SK-N-SH (cell line): ENCODE measurements at regions not wholly inside any gene's neighbourhood (a gene's known extent, or its start where the extent isn't known, plus 50 kb on each side); places are given as distances from the start of the nearest gene placed in this dataset.

ENCODE experiments used
- CTCF ChIA-PET: fragments of 300-600, 350-600 bp; formaldehyde crosslinking; extraction: SDS; loops from one replicate; lab custom pipeline; 2021; lab: Yijun Ruan, JAX
- POLR2A ChIA-PET: fragments of 350-600 bp; sonication (Branson Sonifier 250); formaldehyde crosslinking; extraction: SDS; loops from one replicate; lab custom pipeline; 2020; ENCODE audit warnings: antibody characterized with exemption, inconsistent platforms; lab: Yijun Ruan, JAX
- DNase-seq: peaks from one replicate; pipeline ENCODE4 v3.0.0; 2012
- H2AFZ ChIP-seq: fragments of 200-600 bp; sonication (generic); 2 replicates; pipeline ENCODE4 v1.8.1; 2016; ENCODE audit warnings: antibody characterized with exemption, mild to moderate bottlenecking, low read depth
- H3F3A ChIP-seq: fragments of 200-600 bp; sonication (generic); replicated peaks from 2 replicates; pipeline ENCODE3; 2016; ENCODE audit warnings: antibody characterized with exemption, mild to moderate bottlenecking; ENCODE audit not compliant: insufficient read depth
- H3K27ac ChIP-seq, 2 experiments: fragments of 200-500 bp in 1 of 2; fragments of 200-600 bp in 1 of 2; sonication (Bioruptor generic) in 1 of 2; sonication (generic), shearing (Covaris generic) in 1 of 2; 2 replicates each; pipeline versions ENCODE4 v1.5.1 to v1.6.1; 2014 to 2016; ENCODE audit warnings: low read depth in 2 of 2, inconsistent platforms in 1 of 2, low read length in 1 of 2, mild to moderate bottlenecking in 1 of 2, mixed read lengths in 1 of 2
- H3K27me3 ChIP-seq: fragments of 200-600 bp; sonication (generic), shearing (Covaris generic); 2 replicates; pipeline ENCODE4 v1.6.1; 2016; ENCODE audit warnings: mixed run types; ENCODE audit not compliant: insufficient read depth
- H3K36me3 ChIP-seq, 2 experiments: fragments of 200-500 bp in 1 of 2; fragments of 200-600 bp in 1 of 2; sonication (Bioruptor generic) in 1 of 2; sonication (generic) in 1 of 2; replicated peaks in 1 of 2; 2 replicates each; pipeline versions ENCODE3 to v1.5.1; 2014 to 2016; ENCODE audit warnings: low read length in 1 of 2, mild to moderate bottlenecking in 1 of 2; ENCODE audit not compliant: insufficient read depth in 2 of 2, control insufficient read depth in 1 of 2
- H3K4me1 ChIP-seq, 2 experiments: fragments of 200-500 bp in 1 of 2; fragments of 200-600 bp in 1 of 2; sonication (Bioruptor generic) in 1 of 2; sonication (generic), shearing (Covaris generic) in 1 of 2; 2 replicates each; pipeline versions ENCODE4 v1.5.1 to v1.6.1; 2014 to 2016; ENCODE audit warnings: low read depth in 1 of 2, low read length in 1 of 2, mixed run types in 1 of 2; ENCODE audit not compliant: insufficient read depth in 2 of 2, control insufficient read depth in 1 of 2
- H3K4me2 ChIP-seq: fragments of 200-600 bp; sonication (generic), shearing (Covaris generic); 2 replicates; pipeline ENCODE4 v1.6.1; 2017; ENCODE audit warnings: mixed run types
- H3K4me3 ChIP-seq, 2 experiments: fragments of 200-500 bp in 1 of 2; fragments of 200-600 bp in 1 of 2; sonication (Bioruptor generic) in 1 of 2; sonication (generic), shearing (Covaris generic) in 1 of 2; 2 replicates each; pipeline versions ENCODE4 v1.5.1 to v1.8.1; 2014 to 2016; ENCODE audit warnings: low read depth in 2 of 2, inconsistent platforms in 1 of 2, low read length in 1 of 2, mild to moderate bottlenecking in 1 of 2, mixed read lengths in 1 of 2, moderate library complexity in 1 of 2
- H3K79me2 ChIP-seq: fragments of 200-600 bp; sonication (generic); 2 replicates; pipeline ENCODE4 v1.8.1; 2017; ENCODE audit warnings: mild to moderate bottlenecking; ENCODE audit not compliant: insufficient read depth
- H3K9ac ChIP-seq: fragments of 200-600 bp; sonication (generic); 2 replicates; pipeline ENCODE4 v1.6.1; 2017; ENCODE audit warnings: mixed run types
- H3K9me2 ChIP-seq: fragments of 200-600 bp; sonication (generic); 2 replicates; pipeline ENCODE4 v1.6.1; 2017; ENCODE audit warnings: mixed run types
- H3K9me3 ChIP-seq: fragments of 200-600 bp; sonication (generic); 2 replicates; pipeline ENCODE4 v1.6.1; 2017; ENCODE audit warnings: mixed run types, mild to moderate bottlenecking, moderate library complexity
- H4K20me1 ChIP-seq: fragments of 200-600 bp; sonication (generic); 2 replicates; pipeline ENCODE4 v1.6.1; 2017; ENCODE audit warnings: mild to moderate bottlenecking, mixed run types; ENCODE audit not compliant: insufficient read depth
- ELF1 ChIP-seq: IDR thresholded peaks from 2 replicates; pipeline ENCODE4 v1.4.0; 2012
- EP300 ChIP-seq, 2 experiments: IDR thresholded peaks; 2 replicates each; pipeline versions ENCODE4 v1.4.0 to v1.6.1; 2012; ENCODE audit warnings: borderline replicate concordance in 1 of 2, low read depth in 1 of 2, low read length in 1 of 2
- FOXJ3 ChIP-seq: sonication (generic); formaldehyde crosslinking; IDR thresholded peaks from 2 replicates; pipeline ENCODE4 v1.5.1; 2020; ENCODE audit warnings: mild to moderate bottlenecking, missing genetic modification reagents
- GATA2 ChIP-seq: sonication (generic); formaldehyde crosslinking; IDR thresholded peaks from 2 replicates; pipeline ENCODE4 v1.5.0; 2020; ENCODE audit warnings: mild to moderate bottlenecking, missing genetic modification reagents
- MAX ChIP-seq: IDR thresholded peaks from 2 replicates; pipeline ENCODE4 v1.4.0; 2012; ENCODE audit warnings: low read depth
- REST ChIP-seq: IDR thresholded peaks from 2 replicates; pipeline ENCODE4 v1.6.1; 2012; ENCODE audit warnings: mild to moderate bottlenecking, low read depth, low read length, moderate library complexity
- RFX5 ChIP-seq: IDR thresholded peaks from 2 replicates; pipeline ENCODE4 v1.6.1; 2012; ENCODE audit warnings: mild to moderate bottlenecking, improper control_type of control experiment, low read length
- SIN3A ChIP-seq: IDR thresholded peaks from 2 replicates; pipeline ENCODE4 v1.6.1; 2012; ENCODE audit warnings: low read depth, mild to moderate bottlenecking, low read length, moderate library complexity, borderline replicate concordance
- TEAD4 ChIP-seq: IDR thresholded peaks from 2 replicates; pipeline ENCODE4 v1.4.0; 2012; ENCODE audit warnings: mild to moderate bottlenecking, borderline replicate concordance; ENCODE audit not compliant: insufficient read depth
- YY1 ChIP-seq: IDR thresholded peaks from 2 replicates; pipeline ENCODE4 v1.4.0; 2012; ENCODE audit warnings: low read depth, mild to moderate bottlenecking
- ZBTB33 ChIP-seq: IDR thresholded peaks from 2 replicates; pipeline ENCODE4 v1.4.0; 2012; ENCODE audit warnings: low read depth, borderline replicate concordance
- WGBS: methylation state at CpG from one replicate; pipeline ENCODE4 v1.1.6; 2017; ENCODE audit warnings: low lambda C conversion rate; 5-methylcytosine and 5-hydroxymethylcytosine counted together

- no peak for TF ChIP-seq ZBTB33
- TF ChIP-seq TEAD4: no peak
- no peak for TF ChIP-seq EP300 (IDR thresholded peaks at IDR 0.05; ENCODE audit: borderline replicate concordance in 1 of 2, low read depth in 1 of 2, low read length in 1 of 2)
- TF ChIP-seq REST: no peak
- no peak for TF ChIP-seq ELF1
- TF ChIP-seq RFX5: no peak
- no peak for TF ChIP-seq SIN3A
- no peak for TF ChIP-seq MAX
- no peak for TF ChIP-seq YY1
- no peak for TF ChIP-seq GATA2 (CRISPR knock-in tag)
- Histone ChIP-seq H3K9me2 (no peaks in the 10 kb centered on the region), H3K4me1 (no peaks in the 10 kb centered on the region), H3K4me3 (no peak overlapping the region), H3K9ac (no peak overlapping the region), H2AFZ (no peak overlapping the region), H4K20me1 (no peaks in the 10 kb centered on the region), H3K27me3 (no peaks in the 10 kb centered on the region), H3K9me3 (no peaks in the 10 kb centered on the region), H3K79me2 (no peaks in the 10 kb centered on the region), H3F3A (no peaks in the 10 kb centered on the region), H3K27ac (no peak overlapping the region), H3K4me2 (no peak overlapping the region), H3K36me3 (no peaks in the 10 kb centered on the region)
- ChIA-PET POLR2A (no interaction called here), CTCF (interaction anchor here (1.3 kb wide), 1 partner anchor 12 kb away, joined by 3 read pairs; no protein-coding TSS in a partner anchor)
- 27% methylated on average over 2 of the region's 2 CpGs for WGBS
- DNase-seq: no peak
These were observed 1876.0 kb upstream of the CELF4 start for GRCh38 chr18:39441648-39442047.

GRCh38 chr18:39435996-39436395 is 1870.4 kb upstream of the CELF4 start:
- Histone ChIP-seq H3K4me2 (no peak overlapping the region), H3K79me2 (no peaks in the 10 kb centered on the region)
- no peak for TF ChIP-seq ZBTB33
- TF ChIP-seq FOXJ3 (CRISPR knock-in tag): no peak
- TF ChIP-seq, all 33 proteins: peak for 0
- H3K27me3 ChIP-seq: no peaks in the 10 kb centered on the region
- H3K36me3 ChIP-seq: no peaks in the 10 kb centered on the region
- DNase-seq: no peak
- CTCF ChIA-PET: no interaction called here
- H2AFZ ChIP-seq: no peak overlapping the region
- no peak overlapping the region for H3K9ac ChIP-seq
- no peak overlapping the region for H3K27ac ChIP-seq
- no peak overlapping the region for H3K4me3 ChIP-seq
- H3F3A ChIP-seq: no peaks in the 10 kb centered on the region
- no peaks in the 10 kb centered on the region for H3K9me3 ChIP-seq
- no peaks in the 10 kb centered on the region for H3K9me2 ChIP-seq
- 0% methylated on average over 1 of the region's 1 CpG for WGBS
- POLR2A ChIA-PET: no interaction called here
- no peaks in the 10 kb centered on the region for H3K4me1 ChIP-seq
- H4K20me1 ChIP-seq: no peaks in the 10 kb centered on the region
